Retinal pigment epithelial cell (primary cell): ENCODE measurements at regions not wholly inside any gene's neighbourhood (a gene's known extent, or its start where the extent isn't known, plus 50 kb on each side); places are given as distances from the start of the nearest gene placed in this dataset.
A peak's percentile ranks its signal among the peaks of the same experiment; 100 is the strongest.

Experiments
- DNase-seq: peaks from one replicate; pipeline ENCODE4 v3.0.0-alpha.2; 2010; ENCODE audit warnings: low read depth
- H3K4me3 ChIP-seq: 2 replicates; pipeline ENCODE4 v1.5.1; 2011; ENCODE audit warnings: mild to moderate bottlenecking, low read length, control low read depth, moderate library complexity
- TF ChIP-seq, protein P1 (sequence below): conservative IDR thresholded peaks from 2 replicates; pipeline ENCODE4 v1.5.1; 2011; ENCODE audit warnings: low read depth, low read length, control low read depth, inconsistent platforms

DNA sequence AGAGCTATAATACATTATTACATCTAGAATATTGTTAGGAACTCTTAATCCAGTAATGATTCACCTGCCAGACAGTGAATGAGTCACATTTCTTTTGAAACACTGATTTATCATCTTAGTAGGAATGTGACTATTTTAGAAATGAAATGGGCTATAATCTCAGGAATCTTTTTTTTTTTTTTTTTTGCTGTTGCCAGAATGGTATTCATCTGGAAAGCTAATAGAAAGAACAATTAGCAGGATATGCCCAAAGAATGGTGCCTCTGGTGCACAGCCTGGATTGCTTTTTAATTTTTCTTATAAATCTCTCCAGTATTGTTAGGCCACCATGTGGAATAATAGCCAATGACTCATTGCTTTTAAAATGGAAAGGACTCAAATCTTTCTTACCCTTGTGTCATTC, 181.1 kb upstream of the SMIM31 start:
- H3K4me3 ChIP-seq: no peak overlapping the region
- DNase-seq: peak; percentile 71
- TF ChIP-seq, protein P1, sequence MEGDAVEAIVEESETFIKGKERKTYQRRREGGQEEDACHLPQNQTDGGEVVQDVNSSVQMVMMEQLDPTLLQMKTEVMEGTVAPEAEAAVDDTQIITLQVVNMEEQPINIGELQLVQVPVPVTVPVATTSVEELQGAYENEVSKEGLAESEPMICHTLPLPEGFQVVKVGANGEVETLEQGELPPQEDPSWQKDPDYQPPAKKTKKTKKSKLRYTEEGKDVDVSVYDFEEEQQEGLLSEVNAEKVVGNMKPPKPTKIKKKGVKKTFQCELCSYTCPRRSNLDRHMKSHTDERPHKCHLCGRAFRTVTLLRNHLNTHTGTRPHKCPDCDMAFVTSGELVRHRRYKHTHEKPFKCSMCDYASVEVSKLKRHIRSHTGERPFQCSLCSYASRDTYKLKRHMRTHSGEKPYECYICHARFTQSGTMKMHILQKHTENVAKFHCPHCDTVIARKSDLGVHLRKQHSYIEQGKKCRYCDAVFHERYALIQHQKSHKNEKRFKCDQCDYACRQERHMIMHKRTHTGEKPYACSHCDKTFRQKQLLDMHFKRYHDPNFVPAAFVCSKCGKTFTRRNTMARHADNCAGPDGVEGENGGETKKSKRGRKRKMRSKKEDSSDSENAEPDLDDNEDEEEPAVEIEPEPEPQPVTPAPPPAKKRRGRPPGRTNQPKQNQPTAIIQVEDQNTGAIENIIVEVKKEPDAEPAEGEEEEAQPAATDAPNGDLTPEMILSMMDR: no peak

DNA sequence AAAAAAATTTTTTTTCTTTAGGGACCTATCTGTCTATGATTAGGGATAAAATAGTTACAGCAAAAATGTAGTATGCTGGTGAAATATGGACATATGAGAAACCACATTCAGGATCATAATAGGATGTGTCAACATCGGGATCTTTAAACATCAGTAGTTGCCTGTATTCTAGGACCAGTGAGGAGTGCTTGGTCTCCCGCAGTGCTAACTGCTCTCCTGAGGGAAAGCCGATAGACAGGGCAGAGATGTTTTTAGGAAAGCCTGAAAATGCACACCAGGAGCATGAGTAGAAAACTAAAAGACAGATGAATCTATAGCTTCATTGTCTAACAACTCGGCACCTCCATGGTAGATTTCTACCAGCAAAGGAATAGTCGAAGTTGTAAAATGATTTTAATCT, 178.1 kb upstream of the SMIM31 start:
- H3K4me3 ChIP-seq: no peak overlapping the region
- TF ChIP-seq, protein P1: no peak
- no peak for DNase-seq

DNA sequence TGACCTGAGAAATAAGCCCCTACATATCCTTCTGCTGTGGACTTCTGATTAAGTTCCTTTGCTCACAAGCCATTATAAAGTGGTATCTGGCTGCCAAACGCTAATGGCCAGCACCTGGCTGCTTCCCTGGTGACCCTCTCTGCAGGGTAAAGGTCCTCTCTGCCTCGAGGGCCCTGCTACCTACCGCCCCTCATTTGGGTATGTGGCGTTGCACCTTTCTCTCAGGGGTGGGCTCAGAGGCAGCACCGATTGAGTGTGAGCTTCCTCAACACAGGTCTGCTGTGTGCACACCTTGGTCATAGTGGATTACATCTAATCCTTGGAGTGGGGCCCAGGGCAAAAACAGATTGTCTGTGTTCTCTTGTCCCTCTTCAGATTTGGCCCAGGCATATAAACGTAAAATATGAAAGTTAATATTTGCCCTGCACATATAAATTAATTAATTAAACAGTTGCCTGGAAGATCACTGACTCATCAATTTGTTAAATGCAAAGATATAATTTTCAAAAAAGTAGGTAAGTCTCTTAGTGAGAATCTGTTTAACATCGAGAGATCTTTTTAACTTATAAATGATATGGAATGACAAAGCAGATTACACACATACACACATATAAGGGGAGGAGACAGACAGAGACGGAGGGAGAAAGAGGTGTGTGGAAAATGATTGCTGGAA, 174.5 kb upstream of the SMIM31 start:
- no peak overlapping the region for H3K4me3 ChIP-seq
- DNase-seq: no peak
- TF ChIP-seq, protein P1: no peak

DNA sequence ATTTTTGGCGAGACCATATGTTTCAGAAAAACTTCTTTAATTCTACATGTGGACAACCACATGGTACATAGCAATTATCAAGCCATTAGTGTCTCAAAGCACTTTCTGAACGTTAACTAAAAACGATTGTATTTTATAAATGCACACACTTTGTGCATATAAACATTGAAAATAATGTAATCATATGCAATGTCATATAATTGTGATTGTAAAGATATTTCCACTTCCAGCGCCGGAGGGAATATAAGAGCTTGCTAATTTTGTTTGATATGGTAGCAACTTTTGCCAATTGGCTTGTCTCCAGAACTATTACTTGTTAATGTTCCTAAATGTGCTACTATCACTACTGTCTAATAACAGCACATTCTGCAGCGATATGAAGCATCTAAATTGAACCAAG, 162.3 kb upstream of the SMIM31 start:
- no peak for DNase-seq
- H3K4me3 ChIP-seq: no peak overlapping the region
- TF ChIP-seq, protein P1: no peak

DNA sequence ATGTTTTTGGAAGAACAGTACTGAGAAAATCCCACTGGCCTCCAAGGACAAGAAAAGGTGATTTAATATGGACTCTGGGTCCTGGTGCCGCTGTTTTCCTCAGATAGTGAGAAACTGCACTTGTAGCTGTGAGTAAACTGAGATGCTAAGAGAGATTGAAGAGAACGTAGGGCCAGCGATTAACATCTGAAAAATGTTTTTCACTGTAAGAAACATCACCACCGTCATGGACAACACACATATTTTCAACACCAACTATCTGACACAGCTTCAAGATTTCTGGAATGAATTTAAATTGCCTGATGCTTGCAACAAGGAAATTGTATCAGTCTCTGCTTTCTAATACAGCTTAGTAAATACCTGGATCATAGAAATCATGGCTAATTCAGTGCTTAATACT, 158.2 kb upstream of the SMIM31 start:
- no peak for DNase-seq
- H3K4me3 ChIP-seq: no peak overlapping the region
- TF ChIP-seq, protein P1: no peak

DNA sequence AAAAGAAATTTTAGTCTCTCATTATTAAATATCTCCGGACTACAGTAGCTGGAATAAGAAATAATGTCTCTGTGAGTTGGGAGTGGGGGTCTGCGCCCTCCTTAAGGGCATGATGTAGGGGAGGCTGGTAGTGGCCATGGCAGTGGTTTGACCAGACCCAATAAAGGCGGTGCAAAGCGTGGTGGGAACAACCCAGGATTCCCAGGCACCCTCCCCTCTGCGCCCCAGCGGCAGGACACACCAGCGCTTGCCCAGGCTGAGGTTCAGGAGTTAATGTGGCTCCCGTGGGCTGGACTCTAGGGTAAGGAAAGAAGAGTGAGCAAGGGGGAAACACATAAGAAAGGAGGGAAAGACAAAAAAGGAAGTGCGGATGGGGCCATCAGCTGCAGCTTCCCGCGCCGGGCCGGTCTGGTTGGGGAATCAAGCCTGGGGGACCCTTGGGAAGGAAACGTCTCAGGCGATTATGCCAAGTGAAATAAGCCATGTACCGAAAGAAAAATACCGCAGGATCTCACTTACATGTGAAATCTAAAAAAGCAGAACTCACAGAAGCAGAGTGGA, 157.5 kb upstream of the SMIM31 start:
- H3K4me3 ChIP-seq: no peak overlapping the region
- DNase-seq: no peak
- TF ChIP-seq, protein P1: no peak

DNA sequence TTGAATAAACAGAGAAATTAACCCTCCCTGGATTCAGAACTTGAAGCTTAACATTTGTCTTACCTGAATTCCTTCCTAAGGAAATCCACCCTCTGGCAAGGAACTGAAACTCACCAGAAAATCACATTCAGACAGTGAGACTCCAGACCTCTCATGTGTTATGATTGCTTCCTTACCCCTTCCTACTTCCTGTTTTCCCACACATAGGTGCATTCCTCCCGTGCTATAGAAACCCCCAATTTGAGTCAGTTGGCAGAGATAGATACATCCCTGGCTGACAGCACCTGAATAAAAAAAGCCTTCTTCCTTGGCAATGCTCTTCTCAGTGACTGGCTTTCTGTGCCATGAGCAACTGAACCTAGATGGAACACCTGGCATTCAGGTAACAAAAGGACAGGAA, 157.0 kb upstream of the SMIM31 start:
- TF ChIP-seq, protein P1: no peak
- no peak for DNase-seq
- H3K4me3 ChIP-seq: no peak overlapping the region
